Esophagus muscularis mucosa (tissue), 4 donors: ENCODE measurements at regions not wholly inside any gene's neighbourhood (a gene's known extent, or its start where the extent isn't known, plus 50 kb on each side); places are given as distances from the start of the nearest gene placed in this dataset.
"Not testable (repeated sequence)": the region's sequence is repeated elsewhere in the genome, so short reads cannot be mapped to it uniquely, and the experiment has no call there.

Source experiments
- DNase-seq: peaks from one replicate; pipeline ENCODE4 v3.0.0-alpha.2; 2017; ENCODE audit errors: extremely low spot score
- H3K27ac ChIP-seq, 4 donors: fragments of 200-600 bp; sonication (generic); replicated peaks in 1 of 4; 1 replicate in 3 of 4; 2 replicates in 1 of 4; pipeline ENCODE4 v1.5.1; 2016 to 2019; ENCODE audit warnings: mild to moderate bottlenecking in 1 of 4
- H3K27me3 ChIP-seq, 4 donors: fragments of 200-600 bp; sonication (generic); one replicate each; pipeline versions ENCODE4 v1.5.1 to v1.6.0; 2016 to 2019
- H3K36me3 ChIP-seq, 4 donors: fragments of 200-600 bp; sonication (generic); one replicate each; pipeline ENCODE4 v1.5.1; 2016 to 2019
- H3K4me1 ChIP-seq, 4 donors: fragments of 200-600 bp; sonication (generic); one replicate each; pipeline ENCODE4 v1.5.1; 2016 to 2019
- H3K4me3 ChIP-seq, 4 donors: fragments of 200-600 bp; sonication (generic); 1 replicate in 2 of 4; 2 replicates in 2 of 4; pipeline ENCODE4 v1.5.1; 2016 to 2019; ENCODE audit warnings: mild to moderate bottlenecking in 4 of 4, moderate library complexity in 1 of 4
- H3K9me3 ChIP-seq, 4 donors: fragments of 200-600 bp; sonication (generic); 1 replicate in 3 of 4; 2 replicates in 1 of 4; pipeline ENCODE4 v1.5.1; 2016 to 2019
- CTCF ChIP-seq, 3 experiments: fragments of 200-600 bp in 2 of 3; fragments of 450-650 bp in 1 of 3; sonication (generic) in 2 of 3; IDR thresholded peaks; one replicate each; pipeline ENCODE4 v1.5.1; 2017 to 2019; ENCODE audit warnings: antibody characterized with exemption in 3 of 3, mild to moderate bottlenecking in 2 of 3, moderate library complexity in 1 of 3
- EP300 ChIP-seq: sonication (generic); formaldehyde crosslinking; IDR thresholded peaks from one replicate; pipeline ENCODE4 v1.6.1; 2017; ENCODE audit warnings: antibody characterized with exemption
- POLR2A ChIP-seq: fragments of 450-650 bp; IDR thresholded peaks from one replicate; pipeline ENCODE4 v1.6.1; 2017; ENCODE audit warnings: antibody characterized with exemption, moderate library complexity, mild to moderate bottlenecking, low read depth
- POLR2AphosphoS5 ChIP-seq, 2 donors: sonication (generic); formaldehyde crosslinking; IDR thresholded peaks; one replicate each; pipeline ENCODE4 v1.6.1; 2017; ENCODE audit warnings: antibody characterized with exemption in 2 of 2
- WGBS: methylation state at CpG from one replicate; pipeline ENCODE4 v1.1.5; 2018; 5-methylcytosine and 5-hydroxymethylcytosine counted together
- intact Hi-C: fragments of 100-400 bp; cut with DNase I; formaldehyde crosslinking; loops from one replicate; pipeline ENCODE4 v1.15.1; 2023

GRCh38 chrX:114272096-114272686 is 311.7 kb upstream of the HTR2C start:
- H3K9me3 ChIP-seq: no peaks in the 10 kb centered on the region
- H3K27ac ChIP-seq: no peak overlapping the region
- H3K36me3 ChIP-seq: no peaks in the 10 kb centered on the region
- no peak for DNase-seq
- H3K27me3 ChIP-seq: no peaks in the 10 kb centered on the region
- no peaks in the 10 kb centered on the region for H3K4me1 ChIP-seq
- 73% methylated on average over 2 of the region's 2 CpGs for WGBS
- intact Hi-C loops: no loop called here
- TF ChIP-seq POLR2AphosphoS5 (IDR thresholded peaks at IDR 0.05) (no peak), POLR2A (no peak), EP300 (no peak), CTCF (IDR thresholded peaks at IDR 0.05) (no peak)
- H3K4me3 ChIP-seq: no peak overlapping the region

- H3K9me3 ChIP-seq, H3K4me3 ChIP-seq, H3K36me3 ChIP-seq, H3K4me1 ChIP-seq, H3K27ac ChIP-seq, H3K27me3 ChIP-seq, DNase-seq, intact Hi-C loops: not testable (repeated sequence)
- WGBS: 83% methylated on average over 10 of the region's 21 CpGs
These were observed 313.5 kb upstream of the HTR2C start for GRCh38 chrX:114270371-114270770.

GRCh38 chrX:114268643-114269042 is 315.2 kb upstream of the HTR2C start:
- Histone ChIP-seq H3K4me3 (no peak overlapping the region), H3K27ac (no peak overlapping the region), H3K4me1 (no peaks in the 10 kb centered on the region), H3K36me3 (no peaks in the 10 kb centered on the region), H3K27me3 (no peaks in the 10 kb centered on the region), H3K9me3 (no peaks in the 10 kb centered on the region)
- intact Hi-C loops: no loop called here
- TF ChIP-seq EP300 (no peak), POLR2A (no peak), POLR2AphosphoS5 (IDR thresholded peaks at IDR 0.05) (no peak), CTCF (IDR thresholded peaks at IDR 0.05) (no peak)
- no peak for DNase-seq
- WGBS: 51% methylated on average over 3 of the region's 3 CpGs

GRCh38 chrX:114267142-114267541 is 316.7 kb upstream of the HTR2C start:
- Histone ChIP-seq H3K27me3 (no peaks in the 10 kb centered on the region), H3K36me3 (no peaks in the 10 kb centered on the region), H3K27ac (no peak overlapping the region), H3K4me3 (no peak overlapping the region), H3K9me3 (no peaks in the 10 kb centered on the region), H3K4me1 (no peaks in the 10 kb centered on the region)
- WGBS: 39% methylated on average over 5 of the region's 5 CpGs
- no peak for TF ChIP-seq EP300
- no peak for TF ChIP-seq POLR2A
- no peak for TF ChIP-seq CTCF (IDR thresholded peaks at IDR 0.05)
- TF ChIP-seq POLR2AphosphoS5 (IDR thresholded peaks at IDR 0.05): no peak
- intact Hi-C loops: no loop called here
- DNase-seq: no peak

GRCh38 chrX:114252186-114252585 is 331.7 kb upstream of the HTR2C start:
- peaks cover 0 to 4% (median 0%) of the 10 kb centered on the region in 4 donors for H3K27me3 ChIP-seq
- H3K4me1 ChIP-seq: no peaks in the 10 kb centered on the region
- H3K9me3 ChIP-seq: no peaks in the 10 kb centered on the region
- H3K4me3 ChIP-seq: no peak overlapping the region
- no peak for DNase-seq
- no peaks in the 10 kb centered on the region for H3K36me3 ChIP-seq
- 36% methylated on average over 3 of the region's 3 CpGs for WGBS
- no peak overlapping the region for H3K27ac ChIP-seq
- intact Hi-C loops: no loop called here
- no peak for TF ChIP-seq EP300

GRCh38 chrX:114251575-114251974 is 332.3 kb upstream of the HTR2C start:
- no peak for TF ChIP-seq POLR2AphosphoS5 (IDR thresholded peaks at IDR 0.05)
- no peak for TF ChIP-seq CTCF (IDR thresholded peaks at IDR 0.05)
- TF ChIP-seq POLR2A: no peak
- TF ChIP-seq EP300: no peak

More at GRCh38 chrX:114251575-114251974, 332.3 kb upstream of the HTR2C start:
- no peak overlapping the region for H3K27ac ChIP-seq
- no peaks in the 10 kb centered on the region for H3K9me3 ChIP-seq
- DNase-seq: no peak
- 100% methylated on average over 1 of the region's 1 CpG for WGBS
- H3K27me3 ChIP-seq: peaks cover 0 to 4% (median 0%) of the 10 kb centered on the region in 4 donors
- H3K4me1 ChIP-seq: no peaks in the 10 kb centered on the region
- no peaks in the 10 kb centered on the region for H3K36me3 ChIP-seq
- no peak overlapping the region for H3K4me3 ChIP-seq
- intact Hi-C loops: no loop called here
